Epithelial cell of proximal tubule (primary cell): ENCODE measurements at regions not wholly inside any gene's neighbourhood (a gene's known extent, or its start where the extent isn't known, plus 50 kb on each side); places are given as distances from the start of the nearest gene placed in this dataset.
"Not testable (repeated sequence)": the region's sequence is repeated elsewhere in the genome, so short reads cannot be mapped to it uniquely, and the experiment has no call there.

ENCODE experiments used
- DNase-seq: peaks from one replicate; pipeline ENCODE4 v3.0.0-alpha.2; 2011; ENCODE audit warnings: low read depth
- H3K4me3 ChIP-seq: 2 replicates; pipeline ENCODE4 v1.5.1; 2011; ENCODE audit warnings: low read depth, mild to moderate bottlenecking, low read length
- TF ChIP-seq, protein P1 (sequence below): conservative IDR thresholded peaks from 2 replicates; pipeline ENCODE4 v1.5.1; 2012; ENCODE audit warnings: low read depth, mild to moderate bottlenecking, low read length

DNA sequence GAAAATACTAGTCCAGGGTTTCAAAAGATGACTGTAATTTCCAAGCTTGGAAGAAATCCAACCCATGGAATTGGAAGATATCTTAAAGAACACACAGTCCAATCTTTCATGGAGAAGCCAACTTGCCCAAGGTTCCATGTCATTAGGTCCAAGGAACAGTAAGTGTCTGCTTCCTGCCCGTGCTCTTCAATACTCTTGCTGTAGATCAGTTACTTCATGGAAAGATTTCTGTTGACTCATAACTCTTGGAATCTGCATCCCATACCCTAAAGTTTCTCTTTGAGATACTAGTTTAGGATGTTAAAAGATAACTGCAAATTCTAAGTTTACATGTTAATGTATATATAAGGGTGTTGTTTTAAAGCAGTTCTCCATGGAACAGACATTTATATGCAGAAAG, 127.9 kb upstream of the SLC13A1 start:
- DNase-seq = no peak
- no peak overlapping the region for H3K4me3 ChIP-seq
- TF ChIP-seq, protein P1, sequence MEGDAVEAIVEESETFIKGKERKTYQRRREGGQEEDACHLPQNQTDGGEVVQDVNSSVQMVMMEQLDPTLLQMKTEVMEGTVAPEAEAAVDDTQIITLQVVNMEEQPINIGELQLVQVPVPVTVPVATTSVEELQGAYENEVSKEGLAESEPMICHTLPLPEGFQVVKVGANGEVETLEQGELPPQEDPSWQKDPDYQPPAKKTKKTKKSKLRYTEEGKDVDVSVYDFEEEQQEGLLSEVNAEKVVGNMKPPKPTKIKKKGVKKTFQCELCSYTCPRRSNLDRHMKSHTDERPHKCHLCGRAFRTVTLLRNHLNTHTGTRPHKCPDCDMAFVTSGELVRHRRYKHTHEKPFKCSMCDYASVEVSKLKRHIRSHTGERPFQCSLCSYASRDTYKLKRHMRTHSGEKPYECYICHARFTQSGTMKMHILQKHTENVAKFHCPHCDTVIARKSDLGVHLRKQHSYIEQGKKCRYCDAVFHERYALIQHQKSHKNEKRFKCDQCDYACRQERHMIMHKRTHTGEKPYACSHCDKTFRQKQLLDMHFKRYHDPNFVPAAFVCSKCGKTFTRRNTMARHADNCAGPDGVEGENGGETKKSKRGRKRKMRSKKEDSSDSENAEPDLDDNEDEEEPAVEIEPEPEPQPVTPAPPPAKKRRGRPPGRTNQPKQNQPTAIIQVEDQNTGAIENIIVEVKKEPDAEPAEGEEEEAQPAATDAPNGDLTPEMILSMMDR = no peak

DNA sequence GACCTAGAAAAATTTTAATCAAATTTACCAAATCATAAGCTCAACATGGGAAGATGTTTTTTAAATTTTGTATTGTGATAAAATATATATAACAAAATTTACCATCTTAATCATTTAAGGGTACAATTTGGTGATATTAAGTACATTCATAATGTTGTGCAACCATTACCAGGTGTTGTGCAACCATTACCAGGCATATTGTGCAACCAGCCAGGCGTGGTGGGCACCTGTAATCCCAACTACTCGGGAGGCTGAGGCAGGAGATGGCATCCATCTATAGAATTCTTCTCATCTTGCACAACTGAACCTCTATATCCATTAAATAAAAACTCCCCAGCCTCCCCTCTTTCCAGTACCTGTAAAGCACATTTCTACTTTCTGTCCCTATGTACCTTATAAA, 124.5 kb upstream of the SLC13A1 start:
- no peak overlapping the region for H3K4me3 ChIP-seq
- TF ChIP-seq, protein P1 = no peak
- no peak for DNase-seq

DNA sequence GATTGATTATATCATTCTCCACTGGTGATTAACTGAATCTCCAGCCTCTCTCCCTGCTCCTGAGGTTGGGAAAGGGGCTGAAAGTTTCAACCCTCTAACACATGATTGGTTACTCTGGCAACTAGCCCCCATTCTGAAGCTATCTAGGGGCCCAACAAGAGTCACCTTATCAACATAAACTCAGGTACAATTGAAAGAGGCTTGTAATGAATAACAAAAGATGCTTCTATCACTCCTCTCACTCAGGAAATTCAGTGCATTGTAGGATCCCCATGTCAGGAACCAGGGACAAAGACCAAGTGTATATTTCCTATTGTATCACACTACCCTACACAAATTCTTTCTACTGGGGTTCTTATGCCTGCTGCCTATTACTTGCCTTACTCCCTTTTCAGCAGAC, 123.9 kb upstream of the SLC13A1 start:
- DNase-seq = no peak
- no peak overlapping the region for H3K4me3 ChIP-seq
- TF ChIP-seq, protein P1 = no peak

DNA sequence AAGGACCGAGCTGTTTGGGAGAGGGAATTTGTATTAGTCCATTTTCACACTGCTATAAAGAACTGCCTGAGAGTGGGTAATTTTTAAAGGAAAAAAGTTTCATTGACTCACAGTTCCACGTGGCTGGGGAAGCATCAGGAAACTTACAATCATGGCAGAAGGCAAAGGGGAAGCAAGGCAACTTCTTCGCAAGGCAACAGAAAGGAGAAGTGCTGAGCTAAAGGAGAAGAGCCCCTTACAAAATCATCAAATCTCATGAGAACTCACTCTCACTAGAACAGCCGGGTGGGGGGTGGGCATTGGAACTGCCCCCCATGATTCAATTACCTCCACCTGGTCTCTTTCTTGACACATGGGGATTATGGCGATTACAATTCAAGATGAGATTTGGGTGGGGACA, 121.8 kb upstream of the SLC13A1 start:
- DNase-seq, H3K4me3 ChIP-seq: not testable (repeated sequence)

DNA sequence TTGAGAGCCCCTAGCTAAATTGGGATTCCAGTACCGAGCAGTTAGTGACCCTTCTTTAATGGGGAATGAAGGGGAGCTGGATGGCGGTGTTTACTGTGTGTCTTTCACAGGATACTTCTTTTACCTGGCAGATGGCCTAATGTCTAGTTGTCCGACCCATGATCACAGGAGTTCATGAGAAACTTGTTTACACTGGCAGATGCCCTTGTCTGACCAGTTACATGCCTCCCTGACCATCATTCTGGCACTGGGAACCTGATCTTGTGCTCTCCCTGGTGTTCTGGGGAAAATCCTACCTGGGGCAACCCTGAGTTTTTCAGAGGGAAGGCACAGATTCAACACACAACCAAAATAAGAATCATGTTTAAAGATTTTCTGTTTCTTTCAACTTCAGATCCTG, 120.1 kb upstream of the SLC13A1 start:
- TF ChIP-seq, protein P1 = no peak
- DNase-seq = no peak
- no peak overlapping the region for H3K4me3 ChIP-seq

DNA sequence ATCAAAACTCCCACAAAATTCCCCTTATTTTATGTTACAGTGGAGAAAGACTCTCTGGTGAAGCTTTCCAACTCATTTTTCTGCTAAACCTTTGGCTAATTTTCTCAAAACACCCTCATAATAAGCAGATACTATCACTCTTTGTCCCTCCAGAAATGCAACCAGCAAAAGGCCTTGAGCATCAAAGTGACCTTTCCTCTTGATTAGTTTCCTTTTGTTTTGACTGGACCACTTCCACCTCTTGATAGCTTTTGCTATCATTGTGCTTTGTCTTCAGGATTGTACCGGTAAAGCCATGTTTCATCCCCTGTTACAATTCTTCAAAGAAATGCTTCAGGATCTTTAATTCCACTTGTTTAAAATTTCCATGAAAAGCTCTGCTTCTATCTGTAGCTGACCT, 115.1 kb upstream of the SLC13A1 start:
- TF ChIP-seq, protein P1 = no peak
- no peak overlapping the region for H3K4me3 ChIP-seq
- DNase-seq = no peak

DNA sequence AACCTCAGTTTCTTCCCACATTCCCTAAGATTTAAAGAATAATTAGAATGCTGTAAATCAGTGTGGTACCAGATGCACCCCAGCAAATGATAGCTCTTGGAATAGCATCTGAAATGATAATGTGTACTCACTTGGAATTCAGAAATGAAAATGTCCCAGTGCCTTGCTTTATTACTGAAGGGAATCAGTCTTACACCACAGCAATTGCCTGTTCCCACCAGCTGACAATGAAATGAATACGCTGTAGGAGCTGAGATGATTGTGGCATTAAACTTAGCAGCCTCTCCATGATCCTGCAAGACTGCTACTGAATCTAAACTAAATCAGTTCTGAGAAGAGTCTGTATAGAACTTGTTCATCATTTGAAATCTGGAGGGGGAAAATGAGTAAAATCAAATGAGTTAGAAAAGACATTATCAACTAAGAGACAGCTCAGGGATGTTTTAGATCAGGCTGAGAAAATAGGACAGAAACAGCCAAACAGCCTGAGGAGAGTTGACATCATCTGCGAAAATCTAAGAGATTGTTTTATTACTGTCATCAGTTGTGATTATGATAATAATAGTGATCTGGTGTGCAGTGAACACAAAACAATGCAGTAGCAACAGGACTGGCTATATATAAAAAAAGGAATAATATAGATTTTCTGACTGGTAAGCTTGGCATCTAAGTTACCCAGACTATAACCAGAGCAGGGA, 108.6 kb upstream of the SLC13A1 start:
- TF ChIP-seq, protein P1 = no peak
- DNase-seq = no peak
- H3K4me3 ChIP-seq = no peak overlapping the region
